ENCODE measurements at regions not wholly inside any gene's neighbourhood (a gene's known extent, or its start where the extent isn't known, plus 50 kb on each side); places are given as distances from the start of the nearest gene placed in this dataset.

GRCh38 chr2:154908327-154908726, 209.8 kb downstream of the KCNJ3 start:
- Histone ChIP-seq H3K9me3 (ENCODE audit: control extremely low read depth in 1 of 5, control insufficient read depth in 4 of 5, insufficient read depth in 2 of 5, low read depth in 1 of 5, low read length in 4 of 5) (peaks cover 0 to 2% (median 0%) of the 10 kb centered on the region in 5 experiments), H3K27ac (ENCODE audit: insufficient read depth in 1 of 2, low read depth in 1 of 2, low read length in 2 of 2, poor library complexity in 1 of 2, severe bottlenecking in 2 of 2) (no peak overlapping the region), H3K36me3 (ENCODE audit: control insufficient read depth in 4 of 4, insufficient read depth in 4 of 4, low read length in 3 of 4) (no peaks in the 10 kb centered on the region), H3K4me1 (ENCODE audit: control extremely low read depth in 1 of 4, control insufficient read depth in 4 of 4, insufficient read depth in 4 of 4, low read length in 3 of 4) (no peaks in the 10 kb centered on the region), H3K27me3 (replicated peaks in 2 of 5; ENCODE audit: control insufficient read depth in 4 of 5, insufficient read depth in 5 of 5, low read length in 4 of 5) (no peaks in the 10 kb centered on the region), H3K4me3 (ENCODE audit: control insufficient read depth in 1 of 7, extremely low read depth in 1 of 7, insufficient read depth in 4 of 7, low read depth in 2 of 7, low read length in 6 of 7) (no peak overlapping the region)
- 96% methylated on average over 4 of the region's 4 CpGs for WGBS (ENCODE audit: insufficient coverage)
- no peak for DNase-seq
- CTCF ChIA-PET = no interaction called here
- POLR2A ChIA-PET = no interaction called here
